A549 (cell line): ENCODE measurements at regions not wholly inside any gene's neighbourhood (a gene's known extent, or its start where the extent isn't known, plus 50 kb on each side); places are given as distances from the start of the nearest gene placed in this dataset.

Experiments
- ATAC-seq, 2 experiments: fragments of 200-7000 bp in 1 of 2; fragments of >200 bp in 1 of 2; cut with Nextera tagmentation in 1 of 2; cut with Tn5 transposase in 1 of 2; 3 replicates each; pipeline versions ENCODE4 v1.8.0 to v1.9.1; 2018 to 2020; ENCODE audit warnings: mild to moderate bottlenecking in 1 of 2, moderate library complexity in 1 of 2
- CTCF ChIA-PET: fragments of 300-600 bp; sonication (Branson Sonifier 250); formaldehyde crosslinking; extraction: SDS; loops from one replicate; lab custom pipeline; 2021; ENCODE audit warnings: antibody characterized with exemption, inconsistent platforms; lab: Yijun Ruan, JAX
- POLR2A ChIA-PET: fragments of 350-600 bp; formaldehyde crosslinking; extraction: SDS; loops from one replicate; lab custom pipeline; 2021; ENCODE audit warnings: antibody characterized with exemption, inconsistent platforms; lab: Yijun Ruan, JAX
- DNase-seq, 2 experiments: peaks; one replicate each; pipeline versions ENCODE4 v3.0.0 to v3.0.0-alpha.2; 2011 to 2016; ENCODE audit warnings: low read depth in 1 of 2, low spot score in 1 of 2
- FAIRE-seq: peaks from 2 replicates; lab custom pipeline; 2011; peaks lifted over from hg19 to GRCh38; lab: Jason Lieb, UNC
- H3K27ac ChIP-seq, 2 experiments: fragments of >200 bp; sonication (Bioruptor Twin); formaldehyde crosslinking; 3 replicates each; pipeline ENCODE4 v1.5.1; 2016 to 2017
- H3K4me1 ChIP-seq: fragments of >200 bp; sonication (Bioruptor Twin); formaldehyde crosslinking; 3 replicates; pipeline ENCODE4 v1.6.1; 2016
- H3K4me2 ChIP-seq: fragments of >200 bp; sonication (Bioruptor Twin); formaldehyde crosslinking; 3 replicates; pipeline ENCODE4 v1.6.1; 2016
- H3K4me3 ChIP-seq: fragments of >200 bp; sonication (Bioruptor Twin); formaldehyde crosslinking; 3 replicates; pipeline ENCODE4 v1.5.1; 2016
- H3K9me3 ChIP-seq: fragments of >200 bp; sonication (Bioruptor Twin); formaldehyde crosslinking; 3 replicates; pipeline ENCODE4 v1.6.1; 2016
- BHLHE40 ChIP-seq: IDR thresholded peaks from 2 replicates; pipeline ENCODE4 v1.6.1; 2012; ENCODE audit warnings: low read depth, low read length, inconsistent platforms
- CBX2 ChIP-seq: fragments of 200-600 bp; sonication (generic); IDR thresholded peaks from 2 replicates; pipeline ENCODE4 v1.6.1; 2016; ENCODE audit warnings: low read depth, mild to moderate bottlenecking, borderline replicate concordance
- CHD2 ChIP-seq: fragments of 150-350 bp; IDR thresholded peaks from 2 replicates; pipeline ENCODE4 v1.6.1; 2014; ENCODE audit warnings: low read length; ENCODE audit not compliant: partially characterized antibody
- CHD4 ChIP-seq: fragments of 200-600 bp; sonication (generic); IDR thresholded peaks from 2 replicates; pipeline ENCODE4 v1.6.1; 2016; ENCODE audit warnings: antibody characterized with exemption, mild to moderate bottlenecking, borderline replicate concordance
- EHMT2 ChIP-seq: fragments of 200-600 bp; sonication (generic); IDR thresholded peaks from 2 replicates; pipeline ENCODE4 v1.6.1; 2016; ENCODE audit warnings: antibody characterized with exemption, low read depth, mild to moderate bottlenecking, moderate library complexity
- FOXS1 ChIP-seq: fragments of 250-450 bp; sonication (Bioruptor Pico); IDR thresholded peaks from 2 replicates; pipeline ENCODE4 v1.5.0; 2020; ENCODE audit warnings: mild to moderate bottlenecking, moderate library complexity
- HES2 ChIP-seq: fragments of >200 bp; sonication (Bioruptor Twin); formaldehyde crosslinking; IDR thresholded peaks from 2 replicates; pipeline ENCODE4 v1.6.1; 2016
- HEYL ChIP-seq: fragments of 250-450 bp; sonication (Bioruptor Pico); IDR thresholded peaks from 2 replicates; pipeline ENCODE4 v1.8.0; 2021; ENCODE audit warnings: mild to moderate bottlenecking, moderate library complexity
- HOXA7 ChIP-seq: fragments of 250-450 bp; sonication (Bioruptor Pico); IDR thresholded peaks from 2 replicates; pipeline ENCODE4 v1.5.0; 2020; ENCODE audit warnings: mild to moderate bottlenecking, moderate library complexity
- HOXB5 ChIP-seq: fragments of 250-450 bp; sonication (Bioruptor Pico); IDR thresholded peaks from 2 replicates; pipeline ENCODE4 v1.5.0; 2020; ENCODE audit warnings: mild to moderate bottlenecking, moderate library complexity
- JUN ChIP-seq, 2 experiments: fragments of >200 bp; sonication (Bioruptor Twin); formaldehyde crosslinking; IDR thresholded peaks; 2 replicates in 1 of 2; 3 replicates in 1 of 2; pipeline ENCODE4 v1.6.1; 2016 to 2017
- JUNB ChIP-seq: fragments of >200 bp; sonication (Bioruptor Twin); formaldehyde crosslinking; IDR thresholded peaks from 2 replicates; pipeline ENCODE4 v1.6.1; 2016
- MAFK ChIP-seq: fragments of 450-650 bp; IDR thresholded peaks from 2 replicates; pipeline ENCODE4 v1.6.1; 2014; ENCODE audit not compliant: partially characterized antibody
- MAX ChIP-seq: IDR thresholded peaks from 2 replicates; pipeline ENCODE4 v1.6.1; 2012
- MYC ChIP-seq: IDR thresholded peaks from 2 replicates; pipeline ENCODE4 v1.6.1; 2012; ENCODE audit warnings: mild to moderate bottlenecking, inconsistent platforms, low read length, improper control_type of control experiment, borderline replicate concordance
- NPAS2 ChIP-seq: fragments of 250-450 bp; sonication (Bioruptor Pico); IDR thresholded peaks from 2 replicates; pipeline ENCODE4 v1.8.0; 2022; ENCODE audit warnings: mild to moderate bottlenecking, moderate library complexity, borderline replicate concordance
- NR3C1 ChIP-seq: fragments of >200 bp; sonication (Bioruptor Twin); formaldehyde crosslinking; IDR thresholded peaks from 3 replicates; pipeline ENCODE4 v1.6.1; 2017
- PHF8 ChIP-seq: fragments of 200-600 bp; sonication (generic); IDR thresholded peaks from 2 replicates; pipeline ENCODE4 v1.6.1; 2016; ENCODE audit warnings: low read depth, mild to moderate bottlenecking, antibody characterized with exemption, moderate library complexity, borderline replicate concordance
- POLR2A ChIP-seq: IDR thresholded peaks from 2 replicates; pipeline ENCODE4 v1.6.1; 2012; ENCODE audit warnings: mild to moderate bottlenecking, low read length
- RARB ChIP-seq: fragments of 250-450 bp; sonication (Bioruptor Pico); IDR thresholded peaks from 2 replicates; pipeline ENCODE4 v1.8.0; 2021; ENCODE audit warnings: mild to moderate bottlenecking, moderate library complexity
- REST ChIP-seq: fragments of 200-600 bp; sonication (generic); IDR thresholded peaks from 2 replicates; pipeline ENCODE4 v1.6.1; 2016; ENCODE audit warnings: antibody characterized with exemption, mild to moderate bottlenecking, moderate library complexity
- SREBF2 ChIP-seq: fragments of 450-650 bp; IDR thresholded peaks from 2 replicates; pipeline ENCODE4 v1.6.1; 2014; ENCODE audit warnings: mild to moderate bottlenecking, moderate library complexity
- USF2 ChIP-seq: fragments of 450-650 bp; IDR thresholded peaks from 2 replicates; pipeline ENCODE4 v1.6.1; 2014; ENCODE audit warnings: antibody characterized with exemption
- ZC3H11A ChIP-seq: fragments of 450-650 bp; IDR thresholded peaks from 2 replicates; pipeline ENCODE4 v1.6.1; 2014; ENCODE audit warnings: antibody characterized with exemption, mild to moderate bottlenecking
- ZSCAN20 ChIP-seq: fragments of 250-450 bp; sonication (Bioruptor Pico); IDR thresholded peaks from 2 replicates; pipeline ENCODE4 v1.8.0; 2022; ENCODE audit warnings: mild to moderate bottlenecking, moderate library complexity
- WGBS: methylation state at CpG from one replicate; pipeline ENCODE4 v1.1.6; 2017; ENCODE audit errors: missing lambda C conversion rate; 5-methylcytosine and 5-hydroxymethylcytosine counted together
- TF ChIP-seq, protein P1 (sequence below): fragments of 250-450 bp; sonication (Bioruptor Pico); IDR thresholded peaks from 2 replicates; pipeline ENCODE4 v1.5.0; 2021; ENCODE audit warnings: mild to moderate bottlenecking, moderate library complexity, borderline replicate concordance
- TF ChIP-seq, protein P2 (sequence below): IDR thresholded peaks from 2 replicates; pipeline ENCODE4 v1.6.1; 2012

- TF ChIP-seq, protein P1, sequence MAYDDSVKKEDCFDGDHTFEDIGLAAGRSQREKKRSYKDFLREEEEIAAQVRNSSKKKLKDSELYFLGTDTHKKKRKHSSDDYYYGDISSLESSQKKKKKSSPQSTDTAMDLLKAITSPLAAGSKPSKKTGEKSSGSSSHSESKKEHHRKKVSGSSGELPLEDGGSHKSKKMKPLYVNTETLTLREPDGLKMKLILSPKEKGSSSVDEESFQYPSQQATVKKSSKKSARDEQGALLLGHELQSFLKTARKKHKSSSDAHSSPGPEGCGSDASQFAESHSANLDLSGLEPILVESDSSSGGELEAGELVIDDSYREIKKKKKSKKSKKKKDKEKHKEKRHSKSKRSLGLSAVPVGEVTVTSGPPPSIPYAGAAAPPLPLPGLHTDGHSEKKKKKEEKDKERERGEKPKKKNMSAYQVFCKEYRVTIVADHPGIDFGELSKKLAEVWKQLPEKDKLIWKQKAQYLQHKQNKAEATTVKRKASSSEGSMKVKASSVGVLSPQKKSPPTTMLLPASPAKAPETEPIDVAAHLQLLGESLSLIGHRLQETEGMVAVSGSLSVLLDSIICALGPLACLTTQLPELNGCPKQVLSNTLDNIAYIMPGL (CRISPR knock-in tag): no peak
- TF ChIP-seq REST (no peak), HES2 (no peak), EHMT2 (no peak), FOXS1 (CRISPR knock-in tag) (no peak), SREBF2 (no peak), HOXA7 (CRISPR knock-in tag) (no peak), CHD4 (no peak)
- ChIA-PET CTCF (interaction anchor here (1.2 kb wide), 1 partner anchor 11 kb away, joined by 3 read pairs; no protein-coding TSS in a partner anchor), POLR2A (no interaction called here)
- no peak overlapping the region for H3K4me2 ChIP-seq
- WGBS: 33% methylated on average over 2 of the region's 2 CpGs
- no peak for DNase-seq
- H3K4me3 ChIP-seq: no peak overlapping the region
- no peaks in the 10 kb centered on the region for H3K9me3 ChIP-seq
- ATAC-seq: no peak
- no peak overlapping the region for H3K27ac ChIP-seq
- no peak for FAIRE-seq
- H3K4me1 ChIP-seq: peaks cover 8% of the 10 kb centered on the region; the same call in 2 of the 3 replicates
Measured at GRCh38 chr21:15653710-15654109, 76.1 kb upstream of the USP25 start.

- TF ChIP-seq FOXS1 (CRISPR knock-in tag) (no peak), NR3C1 (no peak), POLR2A (no peak), BHLHE40 (no peak), HEYL (no peak), ZSCAN20 (CRISPR knock-in tag) (no peak), NPAS2 (CRISPR knock-in tag) (no peak), EHMT2 (no peak), RARB (no peak)
- Histone ChIP-seq H3K9me3 (no peaks in the 10 kb centered on the region), H3K27ac (no peak overlapping the region), H3K4me1 (peaks cover 13% of the 10 kb centered on the region; the same call in 2 of the 3 replicates), H3K4me3 (no peak overlapping the region), H3K4me2 (no peak overlapping the region)
- ATAC-seq (no peak), DNase-seq (no peak), FAIRE-seq (no peak)
- 96% methylated on average over 6 of the region's 6 CpGs for WGBS
- ChIA-PET CTCF (no interaction called here), POLR2A (no interaction called here)
Measured at GRCh38 chr21:15654171-15654570, 75.6 kb upstream of the USP25 start.

DNA sequence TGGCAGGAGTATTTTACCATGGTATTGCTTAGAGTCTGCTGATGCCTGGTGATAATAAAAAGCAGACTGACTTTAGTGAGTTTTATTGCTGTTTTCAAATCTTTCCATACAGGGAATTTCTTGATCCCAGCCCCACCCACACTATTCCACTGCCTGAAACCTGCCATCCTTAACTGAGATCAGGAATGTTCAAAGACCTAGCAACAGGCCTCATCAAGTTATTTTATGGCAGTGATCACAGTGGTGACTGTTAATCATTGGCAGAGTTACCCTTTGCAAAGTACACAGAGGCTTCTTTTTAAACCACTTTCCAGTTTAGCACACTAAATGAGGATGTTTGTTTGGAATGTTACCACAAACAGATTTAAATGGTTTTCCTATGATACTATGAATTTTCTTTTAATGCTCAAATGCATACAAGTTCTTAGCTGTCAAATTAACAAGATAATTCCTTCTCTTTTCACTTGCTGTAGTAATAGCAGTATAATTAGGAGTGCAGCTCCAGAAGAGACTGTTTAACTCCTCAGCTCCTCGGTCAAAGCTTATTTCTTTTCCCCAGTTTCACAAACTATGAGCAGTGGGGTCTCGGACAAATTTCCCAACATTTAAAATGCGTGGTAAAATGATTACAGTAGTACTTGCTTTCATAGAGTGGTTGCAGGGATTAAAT, 69.9 kb upstream of the USP25 start:
- ChIA-PET CTCF (no interaction called here), POLR2A (no interaction called here)
- peak overlapping the region; percentile 77 to 87 for H3K27ac ChIP-seq
- no peaks in the 10 kb centered on the region for H3K9me3 ChIP-seq
- peak overlapping the region; percentile 13; the same call in 1 of the 3 replicates for H3K4me3 ChIP-seq
- ATAC-seq (peak; percentile 92 to 93), DNase-seq (peak; percentile 5 to 69), FAIRE-seq (peak; percentile 39)
- WGBS: 5% methylated on average over 3 of the region's 3 CpGs
- H3K4me1 ChIP-seq: peaks cover 31% of the 10 kb centered on the region
- TF ChIP-seq PHF8 (no peak), SREBF2 (no peak), ZC3H11A (no peak), CBX2 (no peak), FOXS1 (CRISPR knock-in tag) (no peak), CHD2 (no peak), JUN (IDR thresholded peaks at IDR 0.05) (no peak), MAX (no peak), JUNB (no peak), MAFK (no peak), USF2 (no peak), HOXB5 (CRISPR knock-in tag) (no peak), MYC (no peak)
- TF ChIP-seq, protein P2, sequence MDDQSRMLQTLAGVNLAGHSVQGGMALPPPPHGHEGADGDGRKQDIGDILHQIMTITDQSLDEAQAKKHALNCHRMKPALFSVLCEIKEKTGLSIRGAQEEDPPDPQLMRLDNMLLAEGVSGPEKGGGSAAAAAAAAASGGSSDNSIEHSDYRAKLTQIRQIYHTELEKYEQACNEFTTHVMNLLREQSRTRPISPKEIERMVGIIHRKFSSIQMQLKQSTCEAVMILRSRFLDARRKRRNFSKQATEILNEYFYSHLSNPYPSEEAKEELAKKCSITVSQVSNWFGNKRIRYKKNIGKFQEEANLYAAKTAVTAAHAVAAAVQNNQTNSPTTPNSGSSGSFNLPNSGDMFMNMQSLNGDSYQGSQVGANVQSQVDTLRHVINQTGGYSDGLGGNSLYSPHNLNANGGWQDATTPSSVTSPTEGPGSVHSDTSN: no peak
- peak overlapping the region; percentile 92 for H3K4me2 ChIP-seq
